Heart right ventricle (tissue), 16 donors: ENCODE measurements at regions not wholly inside any gene's neighbourhood (a gene's known extent, or its start where the extent isn't known, plus 50 kb on each side); places are given as distances from the start of the nearest gene placed in this dataset.
A peak's percentile ranks its signal among the peaks of the same experiment; 100 is the strongest.

Source experiments
- ATAC-seq, 8 donors: fragments of 200-7000 bp; cut with Tn5 transposase; one replicate each; pipeline ENCODE4 v1.9.1; 2020; ENCODE audit warnings: mild to moderate bottlenecking in 8 of 8, moderate library complexity in 8 of 8, moderate number of reproducible peaks in 1 of 8
- DNase-seq, 2 donors: peaks; one replicate each; pipeline ENCODE4 v3.0.0-alpha.2; 2020
- H3K27ac ChIP-seq, 10 donors: fragments of 200-600 bp; sonication (generic) in 2 of 10; one replicate each; pipeline versions ENCODE4 v1.5.0 to v1.8.0; 2020 to 2022; ENCODE audit warnings: mild to moderate bottlenecking in 3 of 10
- H3K27me3 ChIP-seq, 7 donors: fragments of 200-600 bp; one replicate each; pipeline ENCODE4 v1.8.0; 2021 to 2022; ENCODE audit warnings: mild to moderate bottlenecking in 2 of 7
- H3K36me3 ChIP-seq, 9 donors: fragments of 200-600 bp; sonication (generic) in 1 of 9; one replicate each; pipeline versions ENCODE4 v1.5.0 to v1.8.0; 2020 to 2022; ENCODE audit warnings: mild to moderate bottlenecking in 2 of 9
- H3K4me1 ChIP-seq, 9 donors: fragments of 200-600 bp; sonication (generic) in 1 of 9; one replicate each; pipeline versions ENCODE4 v1.5.0 to v1.8.0; 2020 to 2022; ENCODE audit warnings: mild to moderate bottlenecking in 4 of 9
- H3K4me3 ChIP-seq, 10 donors: fragments of 200-600 bp; sonication (generic) in 2 of 10; one replicate each; pipeline versions ENCODE4 v1.5.0 to v1.8.0; 2020 to 2022; ENCODE audit warnings: mild to moderate bottlenecking in 7 of 10, moderate library complexity in 2 of 10
- H3K9me3 ChIP-seq, 11 donors: fragments of 200-600 bp in 10 of 11; sonication (generic) in 2 of 11; one replicate each; pipeline versions ENCODE4 v1.5.0 to v1.8.0; 2013 to 2022; ENCODE audit warnings: mild to moderate bottlenecking in 2 of 11, control low read depth in 1 of 11, moderate library complexity in 1 of 11
- CTCF ChIP-seq, 9 donors: fragments of 200-600 bp; sonication (generic) in 2 of 9; IDR thresholded peaks; one replicate each; pipeline versions ENCODE4 v1.5.0 to v1.8.0; 2021 to 2022; ENCODE audit warnings: antibody characterized with exemption in 9 of 9, mild to moderate bottlenecking in 5 of 9, moderate library complexity in 1 of 9
- whole genome bisulfite sequencing, 2 donors: extraction: QIAGEN DNeasy Blood & Tissue Kit; methylation state at CpG; one replicate each; pipeline ENCODE4 v1.1.7; 2013; ENCODE audit warnings: inconsistent platforms in 1 of 2; 5-methylcytosine and 5-hydroxymethylcytosine counted together
- intact Hi-C, 10 donors: fragments of 100-400 bp; cut with DNase I; formaldehyde crosslinking; loops; one replicate each; pipeline versions ENCODE4 v1.11.1 to v1.14.2; 2022
- donor health status: Arrhythmogenic right ventricular cardiomyopathy.
- donor health status: ischemic (EF 13 %, LVEDD 7.1; RV severe dilation, severe dysfunction).
- donor health status: healthy with polysubstance abuse.
- donor health status: DM: no; HTN: yes; CAD: no.
- donor health status: DM: no; HTN: no; CAD: no.
- donor health status: ischemic (EF 25% LVEDD 6.9; RV normal size, moderate dysfunction).
- donor health status: ischemic (EF 25% LVEDD 5.7; RV mildly dilated, moderate dysfunction).
- donor health status: healthy.
- donor health status: DM: yes; HTN: yes; CAD: no.
- donor health status: Ischemic cardiomyopathy.
- donor health status: ischemic (EF 35%, LVEDD 5.7; RV mildly dilated, moderate dysfunction).
- donor health status: nonischemic (EF 11% LVEDD 7.7; RV severe dilation, severe dysfunction).
- donor health status: DM: yes; HTN: yes; CAD: no.
- donor health status: PGD.
- donor health status: ischemic (EF 29% LVEDD 5.4; RV normal size, mild dysfunction).
- donor health status: nonischemic (EF 23%, LVEDD 6.1; RV moderate dilation, normal function).

DNA sequence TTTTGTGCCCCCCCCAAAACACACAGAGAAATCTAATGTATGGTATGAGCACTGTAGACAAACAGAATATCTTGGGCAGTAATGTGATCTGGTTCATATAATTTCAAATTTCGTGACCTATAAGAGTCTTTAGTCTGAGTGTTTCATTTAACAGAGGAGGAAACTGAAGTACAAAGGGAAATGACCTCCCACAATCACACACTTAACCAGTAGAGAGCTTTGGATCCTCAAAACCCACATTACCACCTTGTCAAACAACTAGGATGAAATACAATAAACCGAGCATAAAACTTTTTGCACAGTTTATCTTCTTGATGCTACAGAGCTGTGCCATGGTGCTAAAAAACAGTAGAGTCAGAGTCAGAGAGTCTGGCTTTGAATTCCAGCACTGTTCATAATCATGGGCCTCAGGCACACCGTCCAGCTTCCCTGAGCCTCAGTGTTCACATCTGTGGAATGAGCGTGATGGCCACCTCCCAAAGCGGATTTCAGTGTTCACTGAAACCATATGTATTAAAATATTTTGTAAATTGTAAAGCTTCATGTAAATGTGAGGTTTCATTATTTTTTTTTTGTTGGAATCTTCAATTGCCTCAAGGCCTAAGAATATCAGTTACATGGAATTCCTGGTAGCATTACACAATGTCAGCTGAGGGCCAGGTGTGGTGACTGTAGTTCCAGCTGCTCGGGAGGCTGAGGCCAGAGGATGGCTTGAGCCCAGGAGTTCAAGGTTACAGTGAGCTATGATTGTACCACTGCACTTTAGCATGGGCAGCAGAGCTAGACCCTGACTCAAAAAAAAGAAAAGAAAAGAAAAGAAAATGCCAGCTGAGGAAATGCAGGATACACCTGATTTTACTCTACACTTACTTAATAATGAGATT is 126.4 kb upstream of the FRY start:
- Histone ChIP-seq H3K36me3 (no peaks in the 10 kb centered on the region), H3K4me1 (peaks cover 5 to 57% (median 41%) of the 10 kb centered on the region in 9 donors), H3K4me3 (no peak overlapping the region), H3K27ac (no peak overlapping the region), H3K9me3 (peaks cover 0 to 6% (median 0%) of the 10 kb centered on the region in 11 donors), H3K27me3 (no peaks in the 10 kb centered on the region)
- no peak for TF ChIP-seq CTCF (IDR thresholded peaks at IDR 0.05)
- DNase-seq, result no peak
- no peak for ATAC-seq
- 77 to 78% methylated on average over 6 of the region's 6 CpGs for WGBS, 2 donors
- intact Hi-C loops, result loop anchor here in 2 of 10 donors (10.0 kb wide), 2 partner anchors 60 to 110 kb away; no protein-coding TSS in a partner anchor

- intact Hi-C loops, result loop anchor here in 2 of 10 donors (10.0 kb wide), 2 partner anchors 61 to 109 kb away; no protein-coding TSS in a partner anchor
- Histone ChIP-seq H3K4me1 (peaks cover 7 to 63% (median 48%) of the 10 kb centered on the region in 9 donors), H3K9me3 (peaks cover 0 to under 1% (median 0%) of the 10 kb centered on the region in 11 donors), H3K27ac (peak overlapping the region in 1 of 10 donors; percentile 1), H3K27me3 (no peaks in the 10 kb centered on the region), H3K4me3 (no peak overlapping the region), H3K36me3 (no peaks in the 10 kb centered on the region)
- WGBS, 2 donors, result 68 to 73% methylated on average over 11 of the region's 11 CpGs
- DNase-seq, result no peak
- ATAC-seq, result no peak
- no peak for TF ChIP-seq CTCF (IDR thresholded peaks at IDR 0.05)
Measured at GRCh38 chr13:31905961-31906360, 125.6 kb upstream of the FRY start.

DNA sequence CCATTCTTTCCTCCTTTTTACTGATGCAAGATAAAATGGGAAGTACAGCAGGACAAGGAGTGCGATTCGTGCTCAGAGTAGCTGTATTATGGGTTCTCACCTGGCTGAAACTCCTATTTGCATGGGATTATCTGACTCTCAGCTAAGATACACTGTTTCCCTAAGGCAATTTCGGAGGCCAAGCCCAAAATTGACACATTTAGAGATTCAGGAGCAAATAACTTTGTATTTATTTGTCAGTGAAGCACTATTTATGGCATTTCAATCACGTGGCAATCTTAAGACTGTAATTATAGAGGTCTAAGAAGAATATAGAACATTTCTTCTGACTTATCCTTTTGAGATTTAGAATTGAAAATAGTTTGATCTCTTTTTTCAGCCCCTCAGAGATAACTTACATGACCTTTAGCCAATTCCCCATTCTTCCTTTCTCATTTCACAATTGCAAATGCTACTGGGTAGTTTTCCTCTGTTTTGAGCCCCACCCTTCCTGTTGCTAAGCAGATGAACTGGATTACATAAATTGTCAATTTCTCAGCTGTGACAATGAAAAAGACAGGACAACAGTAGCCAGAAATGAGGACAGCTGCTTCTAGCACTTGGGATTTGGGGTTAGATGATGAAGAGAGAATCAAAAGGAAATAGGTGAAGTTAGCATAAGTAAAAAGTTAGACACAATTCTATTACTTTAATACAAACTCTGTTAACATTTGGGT is 122.7 kb upstream of the FRY start:
- Histone ChIP-seq H3K9me3 (no peaks in the 10 kb centered on the region), H3K27me3 (no peaks in the 10 kb centered on the region), H3K4me3 (no peak overlapping the region), H3K27ac (peak overlapping the region in 7 of 10 donors; percentile 29 to 67 (median 53)), H3K36me3 (no peaks in the 10 kb centered on the region), H3K4me1 (peaks cover 7 to 67% (median 60%) of the 10 kb centered on the region in 9 donors)
- ATAC-seq (peak in 7 of 8 donors; percentile 36 to 60 (median 44)), DNase-seq (no peak)
- intact Hi-C loops, result loop anchor here in 3 of 10 donors (2.0 to 10.0 kb wide), 3 partner anchors 64 to 406 kb away; partner anchors contain the start of genes BRCA2 (in 1 of the 3) and ZAR1L (in 1 of the 3)
- WGBS, 2 donors, result 54 to 68% methylated on average over 4 of the region's 4 CpGs
- TF ChIP-seq CTCF (IDR thresholded peaks at IDR 0.05), result no peak
